ENCODE measurements at regions not wholly inside any gene's neighbourhood (a gene's known extent, or its start where the extent isn't known, plus 50 kb on each side); places are given as distances from the start of the nearest gene placed in this dataset.
"Not testable (repeated sequence)": the region's sequence is repeated elsewhere in the genome, so short reads cannot be mapped to it uniquely, and the experiment has no call there.

- no peak for DNase-seq (ENCODE audit: low spot score)
Measured at GRCh38 chr3:18734309-18734708, 309.2 kb upstream of the SATB1 start.

GRCh38 chr3:18732474-18732873 lies 307.3 kb upstream of the SATB1 start:
- DNase-seq (ENCODE audit: low spot score): no peak

GRCh38 chr3:18730491-18730890 lies 305.4 kb upstream of the SATB1 start:
- DNase-seq (ENCODE audit: low spot score): no peak

GRCh38 chr3:18729671-18730070 lies 304.5 kb upstream of the SATB1 start:
- DNase-seq (ENCODE audit: low spot score): no peak

- DNase-seq (ENCODE audit: low spot score): no peak
Measured at GRCh38 chr3:18725668-18726407, 300.7 kb upstream of the SATB1 start.

- DNase-seq (ENCODE audit: low spot score): no peak
Measured at GRCh38 chr3:18724456-18724855, 299.3 kb upstream of the SATB1 start.

GRCh38 chr3:18723206-18723810 lies 298.2 kb upstream of the SATB1 start:
- DNase-seq (ENCODE audit: low spot score): no peak

GRCh38 chr3:18720543-18720942 lies 295.4 kb upstream of the SATB1 start:
- DNase-seq (ENCODE audit: low spot score): no peak

GRCh38 chr3:18717598-18717997 lies 292.5 kb upstream of the SATB1 start:
- no peak for DNase-seq (ENCODE audit: low spot score)

GRCh38 chr3:18716821-18717220 lies 291.7 kb upstream of the SATB1 start:
- no peak for DNase-seq (ENCODE audit: low spot score)

- DNase-seq (ENCODE audit: low spot score): no peak
Measured at GRCh38 chr3:18716101-18716500, 291.0 kb upstream of the SATB1 start.

GRCh38 chr3:18715208-18715607 lies 290.1 kb upstream of the SATB1 start:
- DNase-seq (ENCODE audit: low spot score): no peak

GRCh38 chr3:18713577-18713951 lies 288.4 kb upstream of the SATB1 start:
- no peak for DNase-seq (ENCODE audit: low spot score)

GRCh38 chr3:18712713-18713576 lies 287.8 kb upstream of the SATB1 start:
- DNase-seq (ENCODE audit: low spot score): no peak

GRCh38 chr3:18704326-18704725 lies 279.2 kb upstream of the SATB1 start:
- no peak for DNase-seq (ENCODE audit: low spot score)

GRCh38 chr3:18703798-18704197 lies 278.7 kb upstream of the SATB1 start:
- DNase-seq (ENCODE audit: low spot score): no peak

- DNase-seq (ENCODE audit: low spot score): not testable (repeated sequence)
Measured at GRCh38 chr3:18693588-18694329, 268.6 kb upstream of the SATB1 start.

GRCh38 chr3:18687286-18687685 lies 262.1 kb upstream of the SATB1 start:
- no peak for DNase-seq (ENCODE audit: low spot score)

GRCh38 chr3:18683900-18684299 lies 258.8 kb upstream of the SATB1 start:
- DNase-seq (ENCODE audit: low spot score): no peak

GRCh38 chr3:18681818-18682345 lies 256.7 kb upstream of the SATB1 start:
- no peak for DNase-seq (ENCODE audit: low spot score)

- DNase-seq (ENCODE audit: low spot score): no peak
Measured at GRCh38 chr3:18680758-18681157, 255.6 kb upstream of the SATB1 start.

- DNase-seq (ENCODE audit: low spot score): no peak
Measured at GRCh38 chr3:18679238-18679637, 254.1 kb upstream of the SATB1 start.

All from AG08396 (cell line).